GM21825 (cell line): ENCODE measurements at regions not wholly inside any gene's neighbourhood (a gene's known extent, or its start where the extent isn't known, plus 50 kb on each side); places are given as distances from the start of the nearest gene placed in this dataset.
"Not testable (repeated sequence)": the region's sequence is repeated elsewhere in the genome, so short reads cannot be mapped to it uniquely, and the experiment has no call there.

Source experiments
- ATAC-seq: cut with Tn5 transposase; IDR thresholded peaks from one replicate; pipeline ENCODE4 v1.9.1; 2021; ENCODE audit warnings: mild to moderate bottlenecking, moderate library complexity; ENCODE audit not compliant: unreplicated experiment

- ATAC-seq, result no peak
These were observed 54.0 kb upstream of the RBFOX1 start for GRCh38 chr16:7278636-7279035.

- no peak for ATAC-seq
These were observed 60.0 kb upstream of the RBFOX1 start for GRCh38 chr16:7272567-7273158.

- ATAC-seq, result no peak
These were observed 61.2 kb upstream of the RBFOX1 start for GRCh38 chr16:7271486-7271885.

DNA sequence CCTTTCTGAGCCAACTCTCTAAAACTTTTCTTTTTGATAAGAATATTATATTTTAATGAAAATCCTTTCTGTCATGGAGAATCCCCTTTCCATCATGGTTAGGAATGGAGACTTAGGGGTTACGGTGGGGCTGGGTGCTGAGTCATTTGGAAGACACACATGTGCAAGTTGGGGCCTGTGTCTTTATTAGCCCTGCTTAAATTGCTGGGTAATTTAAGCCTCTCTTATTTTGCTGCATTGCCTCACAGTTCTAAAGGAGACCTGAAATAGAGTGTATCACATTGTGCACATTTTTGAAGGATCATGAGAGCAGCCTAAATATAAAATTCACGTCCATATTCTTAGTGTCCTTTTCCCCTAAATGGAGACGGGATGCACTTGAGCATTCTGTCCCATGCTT is 61.8 kb upstream of the RBFOX1 start:
- ATAC-seq, result no peak

DNA sequence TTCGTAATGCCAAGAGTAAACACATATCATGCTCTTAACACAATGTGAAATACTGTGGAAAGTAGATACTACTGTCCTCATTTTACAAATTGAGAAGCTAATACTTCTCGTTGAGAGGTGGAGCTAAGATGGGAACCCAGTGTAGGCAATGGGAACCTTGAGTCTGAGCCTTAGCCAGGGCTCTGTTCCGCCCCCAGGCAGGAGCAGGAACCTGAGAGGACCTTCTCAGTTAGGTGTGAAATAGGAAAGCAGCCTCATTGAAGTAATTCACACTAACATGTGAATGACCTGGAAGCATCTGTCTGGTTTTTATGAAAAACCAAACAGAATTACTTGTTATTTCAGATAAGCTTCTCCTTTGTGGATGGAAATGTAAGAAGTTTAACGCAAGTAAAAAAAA is 62.6 kb upstream of the RBFOX1 start:
- no peak for ATAC-seq

DNA sequence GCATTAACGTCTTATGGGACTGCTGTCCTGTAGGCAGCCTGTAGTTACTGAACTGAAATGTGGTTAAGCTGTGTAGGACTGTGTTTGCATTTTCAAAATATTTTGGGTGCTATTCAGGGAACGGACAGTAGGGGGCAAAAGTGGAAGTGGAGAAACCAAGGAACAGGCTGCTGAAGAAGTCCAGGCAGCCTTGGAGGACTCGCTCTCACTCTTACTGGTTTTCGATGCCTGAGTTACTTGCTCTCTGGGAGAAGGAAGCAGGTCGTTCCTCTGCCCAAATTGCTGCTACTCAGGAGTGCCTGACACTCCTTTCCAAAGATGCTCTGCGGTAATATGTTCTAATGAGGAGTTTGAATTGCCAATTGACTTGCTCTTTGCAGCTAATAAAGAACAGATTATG is 64.5 kb upstream of the RBFOX1 start:
- ATAC-seq, result no peak

- ATAC-seq, result no peak
These were observed 75.6 kb upstream of the RBFOX1 start for GRCh38 chr16:7257016-7257415.

DNA sequence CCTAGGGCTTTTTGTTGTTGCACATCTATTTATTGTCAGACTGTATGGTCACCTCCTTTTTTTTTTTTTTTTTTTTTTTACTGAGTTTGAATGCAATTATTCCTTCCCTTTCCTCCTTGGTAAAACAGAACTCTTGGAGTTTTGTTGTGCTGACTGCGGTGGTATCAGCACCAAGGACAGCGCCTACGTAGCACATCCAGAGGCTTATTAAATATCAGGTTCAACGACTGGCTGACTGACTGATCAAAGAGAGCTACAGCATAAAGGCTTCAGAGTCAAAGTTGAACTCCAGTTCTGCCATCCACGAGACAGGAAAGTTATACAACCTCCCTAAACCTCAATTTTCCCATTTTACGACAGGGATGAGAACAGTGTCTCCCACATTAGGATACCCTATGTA is 86.1 kb upstream of the RBFOX1 start:
- no peak for ATAC-seq

DNA sequence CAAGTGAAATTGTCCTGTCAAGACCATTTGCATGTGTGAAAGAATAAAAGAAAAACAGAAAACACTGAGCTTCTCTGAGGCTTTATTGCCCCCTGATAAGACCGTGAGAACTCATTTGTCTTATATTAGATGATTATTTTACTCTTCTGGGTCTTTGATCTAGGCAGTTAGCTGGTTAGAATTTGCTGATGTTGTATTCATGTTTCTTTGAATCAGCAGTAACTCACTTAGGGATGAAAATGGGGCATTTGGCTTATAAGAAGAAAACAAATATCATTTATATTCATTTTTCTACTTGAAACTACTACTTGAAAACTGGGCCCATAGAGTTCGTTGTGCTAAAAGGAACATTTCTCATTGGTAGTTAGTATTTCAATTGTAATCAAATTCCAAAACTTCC is 93.1 kb upstream of the RBFOX1 start:
- ATAC-seq, result no peak

DNA sequence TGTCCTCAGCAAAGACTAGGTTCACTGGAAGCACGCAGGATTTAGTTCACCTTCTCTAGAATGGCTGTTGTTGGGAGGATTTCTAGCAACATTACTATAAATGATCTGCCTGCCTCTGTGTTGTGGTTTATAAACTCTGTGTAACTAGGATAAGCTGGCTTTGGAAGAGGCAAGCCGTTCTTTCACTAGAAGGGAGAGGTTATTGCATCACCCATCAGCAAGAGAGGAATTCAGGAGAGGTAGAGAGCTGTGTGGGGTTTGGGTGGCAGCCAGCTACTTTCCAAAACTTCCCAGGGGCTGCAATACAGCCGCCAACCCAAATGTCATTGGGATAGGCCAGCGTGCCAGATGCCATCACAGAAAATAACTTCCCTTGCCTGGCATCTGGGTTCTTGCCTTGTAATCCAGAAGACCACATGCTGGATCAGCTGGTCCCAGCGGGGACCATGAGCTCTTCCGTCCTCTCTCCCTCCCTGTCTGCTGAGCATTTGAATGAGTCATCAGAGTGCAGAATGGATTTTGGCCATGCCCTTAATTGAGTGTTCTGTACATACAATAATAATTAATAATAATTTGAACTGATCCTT is 95.7 kb upstream of the RBFOX1 start:
- no peak for ATAC-seq

- no peak for ATAC-seq
These were observed 98.7 kb upstream of the RBFOX1 start for GRCh38 chr16:7233975-7234374.

- ATAC-seq, result no peak
These were observed 100.9 kb upstream of the RBFOX1 start for GRCh38 chr16:7231762-7232161.

DNA sequence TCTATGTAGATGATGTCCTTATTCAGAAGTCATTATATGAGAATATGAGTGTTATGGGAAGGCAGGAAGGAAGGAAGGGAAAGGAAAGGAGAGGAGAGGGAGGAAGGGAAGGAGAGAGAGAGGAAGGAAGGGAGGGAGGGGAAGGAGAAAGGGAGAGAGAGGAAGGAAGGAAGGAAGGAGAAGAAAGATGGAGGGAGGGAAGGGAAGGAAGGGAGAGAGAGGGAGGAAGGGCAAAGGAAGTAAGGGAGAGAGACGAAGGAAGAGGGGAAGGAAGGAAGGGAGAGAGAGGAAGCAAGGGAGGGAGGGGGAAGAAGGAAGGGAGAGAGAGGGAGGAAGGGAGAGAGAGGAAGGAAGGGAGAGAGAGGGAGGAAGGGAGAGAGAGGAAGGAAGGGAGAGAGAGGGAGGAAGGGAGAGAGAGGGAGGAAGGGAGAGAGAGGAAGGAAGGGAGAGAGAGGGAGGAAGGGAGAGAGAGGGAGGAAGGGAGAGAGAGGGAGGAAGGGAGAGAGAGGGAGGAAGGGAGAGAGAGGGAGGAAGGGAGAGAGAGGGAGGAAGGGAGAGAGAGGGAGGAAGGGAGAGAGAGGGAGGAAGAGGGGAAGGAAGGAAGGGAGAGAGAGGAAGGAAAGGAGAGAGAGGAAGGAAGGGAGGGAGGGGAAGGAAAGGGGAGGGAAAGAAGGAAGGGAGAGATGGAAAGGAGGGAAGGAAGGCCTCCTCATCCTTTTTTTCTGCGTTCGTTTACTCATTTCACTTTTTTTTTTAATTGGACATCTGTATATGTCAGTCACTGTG is 103.0 kb upstream of the RBFOX1 start:
- ATAC-seq, result not testable (repeated sequence)

DNA sequence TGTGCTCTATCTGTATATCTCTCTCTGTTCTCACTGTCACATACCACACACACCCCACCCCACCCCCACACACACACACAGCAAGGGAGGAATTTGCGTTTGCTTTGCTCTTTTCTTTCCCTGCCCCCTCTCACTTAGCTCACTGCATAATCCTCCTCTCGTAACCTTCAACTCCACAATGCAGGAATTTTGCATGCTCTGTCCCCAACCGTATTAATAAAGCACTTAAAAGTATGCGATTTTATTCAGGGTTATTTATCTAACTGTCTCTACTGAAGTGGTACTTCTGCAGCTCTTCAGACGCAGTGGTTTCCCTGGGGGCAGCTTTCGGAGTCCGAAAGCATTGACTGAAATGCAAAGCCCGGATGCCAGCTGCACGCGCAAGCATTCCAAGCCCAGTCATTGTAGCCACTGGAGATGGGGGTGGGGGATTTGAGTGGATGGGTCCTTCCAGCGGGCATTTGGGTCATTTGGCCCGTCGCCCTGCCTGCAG is 105.4 kb upstream of the RBFOX1 start:
- ATAC-seq, result no peak

DNA sequence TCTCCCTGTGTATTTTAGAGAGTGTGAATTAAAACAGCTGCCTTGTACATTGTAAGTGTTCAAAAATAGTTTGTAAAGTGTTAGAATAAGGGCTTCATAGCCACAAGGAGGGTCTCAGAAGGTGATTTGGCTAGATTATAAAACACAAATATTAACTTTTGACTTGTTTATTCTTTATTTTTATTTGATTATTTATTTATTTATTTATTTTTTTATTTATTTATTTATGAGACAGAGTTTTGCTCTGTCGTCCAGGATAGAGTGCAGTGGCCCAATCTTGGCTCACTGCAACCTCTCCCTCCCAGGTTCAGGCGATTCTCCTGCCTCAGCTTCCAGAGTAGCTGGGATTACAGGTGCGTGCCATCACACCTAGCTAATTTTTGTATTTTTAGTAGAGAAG is 111.5 kb upstream of the RBFOX1 start:
- ATAC-seq, result no peak

GRCh38 chr16:7218936-7219335 is 113.7 kb upstream of the RBFOX1 start:
- ATAC-seq, result no peak

- ATAC-seq, result no peak
These were observed 114.8 kb upstream of the RBFOX1 start for GRCh38 chr16:7217797-7218196.

DNA sequence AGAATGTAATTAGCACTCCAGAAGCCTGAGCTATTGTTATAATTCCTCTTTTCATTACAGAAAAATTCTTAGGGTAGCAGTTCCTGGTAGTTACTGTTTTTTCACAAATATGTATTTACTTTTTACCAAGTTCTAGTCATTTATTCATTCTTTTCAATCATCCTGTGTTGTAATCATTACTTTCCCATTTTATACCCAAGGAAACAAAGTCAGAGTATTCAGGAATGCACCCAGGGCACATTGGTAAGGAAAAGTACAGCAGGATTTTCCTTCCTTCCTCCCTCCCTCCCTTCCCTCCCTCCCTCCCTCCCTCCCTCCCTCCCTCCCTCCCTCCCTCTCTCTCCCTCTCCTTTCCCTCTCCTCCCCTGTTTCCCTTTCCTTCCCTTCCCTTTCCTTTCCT is 115.9 kb upstream of the RBFOX1 start:
- ATAC-seq, result no peak

- ATAC-seq, result no peak
These were observed 120.9 kb upstream of the RBFOX1 start for GRCh38 chr16:7211781-7212180.

GRCh38 chr16:7209598-7209997 is 123.0 kb upstream of the RBFOX1 start:
- no peak for ATAC-seq

- ATAC-seq, result no peak
These were observed 126.2 kb upstream of the RBFOX1 start for GRCh38 chr16:7206469-7206868.

- ATAC-seq, result no peak
These were observed 132.3 kb upstream of the RBFOX1 start for GRCh38 chr16:7200320-7200719.
